Gastroesophageal sphincter (tissue), 3 donors: ENCODE measurements at regions not wholly inside any gene's neighbourhood (a gene's known extent, or its start where the extent isn't known, plus 50 kb on each side); places are given as distances from the start of the nearest gene placed in this dataset.

Source experiments
- POLR2A ChIP-seq, 2 donors: fragments of 450-650 bp; IDR thresholded peaks; one replicate each; pipeline ENCODE4 v1.6.1; 2017; ENCODE audit warnings: antibody characterized with exemption in 2 of 2, mild to moderate bottlenecking in 2 of 2, moderate library complexity in 1 of 2
- TF ChIP-seq, protein P1 (sequence below), 4 experiments: fragments of 200-600 bp in 2 of 4; fragments of 450-650 bp in 2 of 4; sonication (generic) in 1 of 4; IDR thresholded peaks; one replicate each; pipeline ENCODE4 v1.5.1; 2017 to 2019; ENCODE audit warnings: antibody characterized with exemption in 4 of 4, mild to moderate bottlenecking in 2 of 4, moderate library complexity in 2 of 4

DNA sequence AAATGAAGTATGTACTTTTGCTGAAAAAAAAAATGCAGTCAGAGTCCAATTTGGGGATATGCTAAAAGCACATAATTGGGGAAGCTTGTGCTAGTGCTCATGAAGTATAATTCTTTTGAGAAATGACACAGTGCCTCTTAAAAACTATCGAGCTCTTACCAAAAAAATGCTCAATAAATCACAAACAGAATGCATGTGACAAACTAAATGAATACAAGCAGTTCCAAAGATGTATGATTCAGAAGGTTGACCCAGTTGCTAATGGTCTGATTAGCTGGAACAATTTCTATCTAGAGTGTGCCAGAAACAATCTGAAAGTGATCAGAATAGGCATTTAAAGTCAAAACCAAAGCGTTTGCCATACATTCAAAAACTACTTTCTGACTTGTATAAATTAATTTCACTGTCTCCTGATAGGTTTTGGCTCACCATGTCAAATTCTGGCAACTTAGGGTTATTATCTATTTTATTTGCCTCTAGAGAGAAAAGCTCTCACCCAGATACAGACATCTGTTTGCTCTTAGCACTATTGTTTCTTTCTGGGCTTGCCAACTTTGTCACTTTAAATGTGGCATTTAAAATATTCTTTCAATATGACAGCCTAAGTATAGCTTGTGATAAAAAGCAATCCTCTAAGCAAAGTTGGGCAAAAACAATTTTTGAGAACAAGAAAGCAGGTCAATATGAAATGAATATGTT lies 114.7 kb upstream of the AHR start:
- no peak for TF ChIP-seq POLR2A (IDR thresholded peaks at IDR 0.05)
- TF ChIP-seq, protein P1, sequence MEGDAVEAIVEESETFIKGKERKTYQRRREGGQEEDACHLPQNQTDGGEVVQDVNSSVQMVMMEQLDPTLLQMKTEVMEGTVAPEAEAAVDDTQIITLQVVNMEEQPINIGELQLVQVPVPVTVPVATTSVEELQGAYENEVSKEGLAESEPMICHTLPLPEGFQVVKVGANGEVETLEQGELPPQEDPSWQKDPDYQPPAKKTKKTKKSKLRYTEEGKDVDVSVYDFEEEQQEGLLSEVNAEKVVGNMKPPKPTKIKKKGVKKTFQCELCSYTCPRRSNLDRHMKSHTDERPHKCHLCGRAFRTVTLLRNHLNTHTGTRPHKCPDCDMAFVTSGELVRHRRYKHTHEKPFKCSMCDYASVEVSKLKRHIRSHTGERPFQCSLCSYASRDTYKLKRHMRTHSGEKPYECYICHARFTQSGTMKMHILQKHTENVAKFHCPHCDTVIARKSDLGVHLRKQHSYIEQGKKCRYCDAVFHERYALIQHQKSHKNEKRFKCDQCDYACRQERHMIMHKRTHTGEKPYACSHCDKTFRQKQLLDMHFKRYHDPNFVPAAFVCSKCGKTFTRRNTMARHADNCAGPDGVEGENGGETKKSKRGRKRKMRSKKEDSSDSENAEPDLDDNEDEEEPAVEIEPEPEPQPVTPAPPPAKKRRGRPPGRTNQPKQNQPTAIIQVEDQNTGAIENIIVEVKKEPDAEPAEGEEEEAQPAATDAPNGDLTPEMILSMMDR (IDR thresholded peaks at IDR 0.05) = no peak
